Heart left ventricle (tissue), 16 donors: ENCODE measurements at regions not wholly inside any gene's neighbourhood (a gene's known extent, or its start where the extent isn't known, plus 50 kb on each side); places are given as distances from the start of the nearest gene placed in this dataset.

Experiments used
- ATAC-seq, 4 donors: fragments of 200-7000 bp; cut with Tn5 transposase; one replicate each; pipeline ENCODE4 v1.9.1; 2020 to 2022; ENCODE audit warnings: moderate library complexity in 4 of 4, mild to moderate bottlenecking in 3 of 4, moderate number of reproducible peaks in 1 of 4
- DNase-seq, 5 donors: peaks; one replicate each; pipeline ENCODE4 v3.0.0-alpha.2; 2020
- H3K27ac ChIP-seq, 12 donors: fragments of 200-600 bp; sonication (generic) in 4 of 12; one replicate each; pipeline versions ENCODE4 v1.5.0 to v1.8.0; 2016 to 2022; ENCODE audit warnings: mild to moderate bottlenecking in 2 of 12
- H3K27me3 ChIP-seq, 9 donors: fragments of 200-600 bp; sonication (generic) in 2 of 9; one replicate each; pipeline versions ENCODE4 v1.5.1 to v1.8.0; 2016 to 2022; ENCODE audit warnings: mild to moderate bottlenecking in 3 of 9
- H3K36me3 ChIP-seq, 9 donors: fragments of 200-600 bp; sonication (generic) in 2 of 9; one replicate each; pipeline versions ENCODE4 v1.5.0 to v1.8.0; 2018 to 2022; ENCODE audit warnings: mild to moderate bottlenecking in 2 of 9
- H3K4me1 ChIP-seq, 12 donors: fragments of 200-600 bp; sonication (generic) in 4 of 12; one replicate each; pipeline versions ENCODE4 v1.5.0 to v1.8.0; 2016 to 2022; ENCODE audit warnings: mild to moderate bottlenecking in 3 of 12
- H3K4me3 ChIP-seq, 12 donors: fragments of 200-600 bp; sonication (generic) in 4 of 12; one replicate each; pipeline versions ENCODE4 v1.5.0 to v1.8.0; 2017 to 2022; ENCODE audit warnings: mild to moderate bottlenecking in 9 of 12, moderate library complexity in 4 of 12
- H3K9me3 ChIP-seq, 12 donors: fragments of 200-600 bp; sonication (generic) in 4 of 12; one replicate each; pipeline versions ENCODE4 v1.5.0 to v1.8.0; 2016 to 2022; ENCODE audit warnings: mild to moderate bottlenecking in 1 of 12
- POLR2A ChIP-seq, 2 donors: fragments of 450-650 bp; IDR thresholded peaks; one replicate each; pipeline ENCODE4 v1.6.1; 2017; ENCODE audit warnings: antibody characterized with exemption in 2 of 2, mild to moderate bottlenecking in 2 of 2, moderate library complexity in 2 of 2
- WGBS, 4 donors: extraction: QIAGEN DNeasy Blood & Tissue Kit in 2 of 4; methylation state at CpG; one replicate each; pipeline versions ENCODE4 v1.1.5 to v1.1.7; 2013 to 2018; 5-methylcytosine and 5-hydroxymethylcytosine counted together
- intact Hi-C, 10 donors: fragments of 100-400 bp; cut with DNase I; formaldehyde crosslinking; loops; one replicate each; pipeline versions ENCODE4 v1.11.1 to v1.14.2; 2022
- TF ChIP-seq, protein P1 (sequence below), 12 donors: fragments of 200-600 bp; sonication (generic) in 4 of 12; IDR thresholded peaks; one replicate each; pipeline versions ENCODE4 v1.5.0 to v1.8.0; 2018 to 2022; ENCODE audit warnings: antibody characterized with exemption in 12 of 12, mild to moderate bottlenecking in 5 of 12
- donor health status: ischemic (EF 13 %, LVEDD 7.1; RV severe dilation, severe dysfunction).
- donor health status: healthy with polysubstance abuse.
- donor health status: DM: no; HTN: yes; CAD: no.
- donor health status: DM: no; HTN: no; CAD: no.
- donor health status: ischemic (EF 25% LVEDD 6.9; RV normal size, moderate dysfunction).
- donor health status: ischemic (EF 25% LVEDD 5.7; RV mildly dilated, moderate dysfunction).
- donor health status: healthy.
- donor health status: DM: yes; HTN: yes; CAD: no.
- donor health status: ischemic (EF 35%, LVEDD 5.7; RV mildly dilated, moderate dysfunction).
- donor health status: nonischemic (EF 11% LVEDD 7.7; RV severe dilation, severe dysfunction).
- donor health status: DM: yes; HTN: yes; CAD: no.
- donor health status: PGD.
- donor health status: ischemic (EF 29% LVEDD 5.4; RV normal size, mild dysfunction).
- donor health status: nonischemic (EF 23%, LVEDD 6.1; RV moderate dilation, normal function).

DNA sequence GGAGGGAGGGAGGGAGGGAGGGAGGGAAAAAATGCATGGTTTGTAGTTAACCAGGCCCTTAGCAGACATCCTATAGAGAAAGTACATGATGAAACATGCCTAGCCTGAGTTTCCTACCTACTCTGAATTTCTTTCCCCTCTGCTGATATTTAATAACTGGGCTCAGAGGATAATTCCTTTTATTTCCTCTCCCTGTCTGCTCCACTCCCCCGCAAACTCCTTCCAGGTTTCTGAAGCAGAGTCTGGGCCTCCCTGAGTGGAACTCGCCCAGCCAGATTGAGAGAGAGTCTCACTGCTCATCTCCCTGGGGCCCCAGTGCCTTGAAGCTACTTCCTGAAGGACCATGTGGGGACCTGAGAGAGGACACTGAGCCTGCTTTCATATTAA is 111.9 kb upstream of the SLC44A3 start:
- intact Hi-C loops = loop anchor here in 1 of 10 donors (10.0 kb wide), 1 partner anchor 87 kb away; no protein-coding TSS in a partner anchor
- Histone ChIP-seq H3K36me3 (no peaks in the 10 kb centered on the region), H3K9me3 (no peaks in the 10 kb centered on the region), H3K27me3 (no peaks in the 10 kb centered on the region), H3K4me1 (peaks cover 0 to 5% (median 0%) of the 10 kb centered on the region in 12 donors), H3K4me3 (no peak overlapping the region), H3K27ac (no peak overlapping the region)
- 75 to 83% (median 78%) methylated on average over 2 of the region's 2 CpGs for WGBS, 4 donors
- TF ChIP-seq, protein P1, sequence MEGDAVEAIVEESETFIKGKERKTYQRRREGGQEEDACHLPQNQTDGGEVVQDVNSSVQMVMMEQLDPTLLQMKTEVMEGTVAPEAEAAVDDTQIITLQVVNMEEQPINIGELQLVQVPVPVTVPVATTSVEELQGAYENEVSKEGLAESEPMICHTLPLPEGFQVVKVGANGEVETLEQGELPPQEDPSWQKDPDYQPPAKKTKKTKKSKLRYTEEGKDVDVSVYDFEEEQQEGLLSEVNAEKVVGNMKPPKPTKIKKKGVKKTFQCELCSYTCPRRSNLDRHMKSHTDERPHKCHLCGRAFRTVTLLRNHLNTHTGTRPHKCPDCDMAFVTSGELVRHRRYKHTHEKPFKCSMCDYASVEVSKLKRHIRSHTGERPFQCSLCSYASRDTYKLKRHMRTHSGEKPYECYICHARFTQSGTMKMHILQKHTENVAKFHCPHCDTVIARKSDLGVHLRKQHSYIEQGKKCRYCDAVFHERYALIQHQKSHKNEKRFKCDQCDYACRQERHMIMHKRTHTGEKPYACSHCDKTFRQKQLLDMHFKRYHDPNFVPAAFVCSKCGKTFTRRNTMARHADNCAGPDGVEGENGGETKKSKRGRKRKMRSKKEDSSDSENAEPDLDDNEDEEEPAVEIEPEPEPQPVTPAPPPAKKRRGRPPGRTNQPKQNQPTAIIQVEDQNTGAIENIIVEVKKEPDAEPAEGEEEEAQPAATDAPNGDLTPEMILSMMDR (IDR thresholded peaks at IDR 0.05) = no peak
- no peak for TF ChIP-seq POLR2A (IDR thresholded peaks at IDR 0.05)
- DNase-seq (no peak), ATAC-seq (no peak)

DNA sequence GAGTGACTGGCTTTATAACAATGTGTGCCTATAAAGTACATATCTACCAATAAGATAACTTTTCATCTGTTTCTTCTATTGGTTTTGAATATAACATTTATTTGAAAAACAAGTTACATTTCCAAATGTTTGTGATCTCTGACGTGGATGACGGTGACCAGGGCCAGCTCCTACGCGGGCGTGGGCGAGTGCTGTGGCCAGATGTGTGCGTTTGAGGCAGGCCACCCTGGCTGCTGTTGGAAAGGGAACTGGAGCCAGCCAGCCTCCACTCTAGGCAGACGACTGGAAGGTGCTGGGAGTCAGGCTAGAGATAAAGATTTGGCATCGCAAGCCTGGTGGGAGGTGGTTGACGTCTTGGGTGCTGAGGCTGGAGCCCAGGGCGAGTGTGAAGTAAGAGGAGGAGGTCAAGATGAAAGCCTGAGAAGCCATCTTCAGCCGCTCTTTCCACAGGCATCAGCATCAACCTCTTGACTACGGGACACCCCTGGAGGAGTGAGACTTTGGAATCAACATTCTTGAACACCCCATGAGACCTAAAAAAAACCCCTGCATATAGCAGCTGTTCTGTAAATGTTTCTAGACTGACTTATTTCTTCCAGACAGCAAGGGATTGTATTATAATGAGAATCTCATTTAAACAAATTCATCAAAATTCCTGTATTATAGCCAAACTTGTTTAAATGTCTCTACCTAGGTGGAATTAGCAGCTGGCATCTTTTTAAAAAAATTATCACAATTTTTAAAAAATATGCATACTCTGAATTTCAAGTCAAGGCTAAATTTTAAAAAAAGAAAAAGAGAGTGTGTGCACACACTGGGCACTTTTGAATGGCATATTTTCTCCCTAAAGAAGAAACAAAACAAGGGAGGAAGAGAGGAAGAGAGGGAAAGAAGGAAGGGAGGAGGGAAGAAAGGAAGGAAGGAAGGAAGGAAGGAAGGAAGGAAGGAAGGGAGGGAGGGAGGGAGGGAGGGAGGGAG is 112.5 kb upstream of the SLC44A3 start:
- DNase-seq (peak in 4 of 5 donors; percentile 28 to 52 (median 43)), ATAC-seq (peak in 2 of 4 donors; percentile 31 to 72)
- H3K4me3 ChIP-seq = no peak overlapping the region
- intact Hi-C loops = loop anchor here in 1 of 10 donors (10.0 kb wide), 1 partner anchor 87 kb away; no protein-coding TSS in a partner anchor
- WGBS, 4 donors = 65 to 72% (median 68%) methylated on average over 13 of the region's 13 CpGs
- no peaks in the 10 kb centered on the region for H3K36me3 ChIP-seq
- no peaks in the 10 kb centered on the region for H3K27me3 ChIP-seq
- no peaks in the 10 kb centered on the region for H3K9me3 ChIP-seq
- H3K27ac ChIP-seq = peak overlapping the region in 1 of 12 donors; percentile 12
- TF ChIP-seq, protein P1 (IDR thresholded peaks at IDR 0.05) = no peak
- TF ChIP-seq POLR2A (IDR thresholded peaks at IDR 0.05) = no peak
- H3K4me1 ChIP-seq = peaks cover 0 to 6% (median 0%) of the 10 kb centered on the region in 12 donors

DNA sequence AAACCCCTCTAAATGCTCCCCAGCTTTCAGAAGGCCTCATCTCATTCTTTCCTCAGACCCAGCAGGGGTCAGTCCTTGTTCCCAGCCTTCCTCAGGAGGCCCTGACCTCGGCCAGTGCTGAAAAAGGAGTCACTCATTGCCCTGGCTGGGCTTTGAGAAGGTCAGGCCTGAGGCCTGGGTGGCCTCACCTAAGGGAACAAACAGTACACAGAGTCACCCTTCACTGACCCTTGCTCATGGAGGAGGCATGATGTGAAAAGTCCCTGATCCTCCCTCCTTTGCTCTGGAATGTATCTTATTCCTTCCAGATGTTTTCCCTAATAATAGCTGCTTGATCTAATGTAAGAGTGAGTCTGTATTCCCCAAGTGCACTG is 117.7 kb upstream of the SLC44A3 start:
- DNase-seq (peak in 1 of 5 donors; percentile 47), ATAC-seq (peak; percentile 42 to 80 (median 54))
- intact Hi-C loops = loop anchor here in 1 of 10 donors (10.0 kb wide), 1 partner anchor 92 kb away; no protein-coding TSS in a partner anchor
- peak overlapping the region in 4 of 12 donors; percentile 3 to 36 (median 22) for H3K27ac ChIP-seq
- no peaks in the 10 kb centered on the region for H3K36me3 ChIP-seq
- H3K9me3 ChIP-seq = no peaks in the 10 kb centered on the region
- 0 to 83% (median 58%) methylated on average over 1 of the region's 1 CpG for WGBS, 4 donors
- H3K4me3 ChIP-seq = no peak overlapping the region
- peaks cover 0 to 13% (median 0%) of the 10 kb centered on the region in 12 donors for H3K4me1 ChIP-seq
- H3K27me3 ChIP-seq = no peaks in the 10 kb centered on the region
- TF ChIP-seq POLR2A (IDR thresholded peaks at IDR 0.05) = no peak
- TF ChIP-seq, protein P1 (IDR thresholded peaks at IDR 0.05) = no peak

DNA sequence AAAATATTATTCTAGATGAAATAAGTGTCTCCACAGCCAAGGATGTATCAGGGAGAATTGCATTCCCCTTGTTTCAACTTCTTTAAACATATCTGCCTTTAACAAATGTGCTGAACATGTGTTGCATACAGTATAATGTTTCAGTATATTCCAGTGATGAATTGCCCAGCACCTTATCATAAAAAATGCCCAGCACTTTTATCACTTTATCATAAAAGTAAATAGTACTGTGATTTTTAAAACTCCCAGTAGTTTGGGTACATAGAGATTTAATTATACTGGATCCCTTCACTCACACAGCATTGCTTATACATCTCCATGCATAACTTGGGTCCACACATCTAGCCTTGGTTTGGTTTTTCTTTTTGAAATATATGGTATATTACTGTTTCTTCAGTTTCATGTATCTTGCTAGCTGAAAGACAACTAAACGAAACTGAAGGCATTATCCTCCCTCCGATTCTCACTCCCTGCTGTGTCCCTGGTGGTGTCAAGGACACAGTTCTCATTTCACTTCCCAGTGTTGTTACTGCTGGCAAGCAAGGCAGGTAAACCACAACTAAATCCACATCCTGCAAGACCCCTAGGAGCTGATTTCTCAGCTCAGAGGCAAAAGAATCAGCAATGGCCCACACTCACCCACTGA is 118.2 kb upstream of the SLC44A3 start:
- Histone ChIP-seq H3K36me3 (no peaks in the 10 kb centered on the region), H3K27ac (peak overlapping the region in 4 of 12 donors; percentile 3 to 36 (median 22)), H3K4me1 (peaks cover 0 to 12% (median 0%) of the 10 kb centered on the region in 12 donors), H3K27me3 (no peaks in the 10 kb centered on the region), H3K9me3 (no peaks in the 10 kb centered on the region), H3K4me3 (no peak overlapping the region)
- DNase-seq = no peak
- intact Hi-C loops = loop anchor here in 1 of 10 donors (10.0 kb wide), 1 partner anchor 93 kb away; no protein-coding TSS in a partner anchor
- WGBS, 4 donors = 72 to 86% (median 76%) methylated on average over 2 of the region's 2 CpGs
- no peak for TF ChIP-seq POLR2A (IDR thresholded peaks at IDR 0.05)
- TF ChIP-seq, protein P1 (IDR thresholded peaks at IDR 0.05) = no peak
- no peak for ATAC-seq
